NCI-H146 treated with DMSO at 0.1 percent for 48 hours (cell line): ENCODE measurements at regions not wholly inside any gene's neighbourhood (a gene's known extent, or its start where the extent isn't known, plus 50 kb on each side); places are given as distances from the start of the nearest gene placed in this dataset.

Experiments used
- DNase-seq: peaks from one replicate; lab custom pipeline; 2025; ENCODE audit not compliant: unreplicated experiment; lab: John Stamatoyannopoulos, UW

- DNase-seq = no peak
These were observed 52.3 kb downstream of the PLEKHG1 start for GRCh38 chr6:150651808-150652470.

GRCh38 chr6:150652848-150653613, 53.3 kb downstream of the PLEKHG1 start:
- no peak for DNase-seq

GRCh38 chr6:150654608-150655007, 54.9 kb downstream of the PLEKHG1 start:
- no peak for DNase-seq

GRCh38 chr6:150656156-150656555, 56.5 kb downstream of the PLEKHG1 start:
- DNase-seq = no peak

- DNase-seq = no peak
These were observed 58.7 kb downstream of the PLEKHG1 start for GRCh38 chr6:150658421-150658820.

GRCh38 chr6:150659046-150659763, 59.5 kb downstream of the PLEKHG1 start:
- DNase-seq = no peak

GRCh38 chr6:150661216-150662007, 61.7 kb downstream of the PLEKHG1 start:
- no peak for DNase-seq

- peak; percentile 39 for DNase-seq
These were observed 63.1 kb downstream of the PLEKHG1 start for GRCh38 chr6:150662814-150663213.

GRCh38 chr6:150664091-150664490, 64.4 kb downstream of the PLEKHG1 start:
- DNase-seq = no peak

GRCh38 chr6:150666071-150666470, 66.4 kb downstream of the PLEKHG1 start:
- DNase-seq = no peak

- DNase-seq = no peak
These were observed 67.7 kb downstream of the PLEKHG1 start for GRCh38 chr6:150667359-150667758.

GRCh38 chr6:150667977-150668716, 68.5 kb downstream of the PLEKHG1 start:
- DNase-seq = peak; percentile 63

GRCh38 chr6:150668900-150669302, 69.2 kb downstream of the PLEKHG1 start:
- DNase-seq = no peak

GRCh38 chr6:150670311-150670710, 70.6 kb downstream of the PLEKHG1 start:
- DNase-seq = no peak

GRCh38 chr6:150672800-150673199, 73.1 kb downstream of the PLEKHG1 start:
- no peak for DNase-seq

GRCh38 chr6:150673720-150674346, 74.1 kb downstream of the PLEKHG1 start:
- DNase-seq = no peak

- DNase-seq = no peak
These were observed 76.7 kb downstream of the PLEKHG1 start for GRCh38 chr6:150676344-150676743.

GRCh38 chr6:150676772-150677171, 77.1 kb downstream of the PLEKHG1 start:
- no peak for DNase-seq

GRCh38 chr6:150680510-150680909, 80.8 kb downstream of the PLEKHG1 start:
- DNase-seq = no peak
